Limb (tissue), 2 donors: ENCODE measurements at regions not wholly inside any gene's neighbourhood (a gene's known extent, or its start where the extent isn't known, plus 50 kb on each side); places are given as distances from the start of the nearest gene placed in this dataset.
A peak's percentile ranks its signal among the peaks of the same experiment; 100 is the strongest.

ENCODE experiments used
- DNase-seq, 2 donors: peaks; one replicate each; pipeline ENCODE4 v3.0.0-alpha.2; 2016; ENCODE audit errors: extremely low spot score in 2 of 2

GRCh38 chr16:86682219-86682904, 104.0 kb downstream of the FOXL1 start:
- DNase-seq, result no peak

- no peak for DNase-seq
Measured at GRCh38 chr16:86683441-86684194, 105.3 kb downstream of the FOXL1 start.

GRCh38 chr16:86685076-86685475, 106.7 kb downstream of the FOXL1 start:
- no peak for DNase-seq

GRCh38 chr16:86690970-86691369, 112.6 kb downstream of the FOXL1 start:
- DNase-seq, result no peak

GRCh38 chr16:86692426-86692825, 114.1 kb downstream of the FOXL1 start:
- DNase-seq, result no peak

GRCh38 chr16:86693033-86693432, 114.7 kb downstream of the FOXL1 start:
- DNase-seq, result no peak

- DNase-seq, result peak; percentile 34 to 51
Measured at GRCh38 chr16:86697715-86698114, 119.4 kb downstream of the FOXL1 start.

GRCh38 chr16:86700046-86700945, 121.9 kb downstream of the FOXL1 start:
- DNase-seq, result no peak

- DNase-seq, result no peak
Measured at GRCh38 chr16:86701286-86701975, 123.1 kb downstream of the FOXL1 start.

GRCh38 chr16:86702824-86703588, 124.7 kb downstream of the FOXL1 start:
- DNase-seq, result no peak

- DNase-seq, result no peak
Measured at GRCh38 chr16:86704516-86704915, 126.2 kb downstream of the FOXL1 start.

GRCh38 chr16:86706726-86707125, 128.4 kb downstream of the FOXL1 start:
- no peak for DNase-seq

GRCh38 chr16:86707171-86707570, 128.8 kb downstream of the FOXL1 start:
- no peak for DNase-seq

GRCh38 chr16:86707581-86707980, 129.2 kb downstream of the FOXL1 start:
- no peak for DNase-seq

GRCh38 chr16:86708431-86708830, 130.1 kb downstream of the FOXL1 start:
- DNase-seq, result no peak

- no peak for DNase-seq
Measured at GRCh38 chr16:86709103-86709502, 130.8 kb downstream of the FOXL1 start.

GRCh38 chr16:86709902-86710601, 131.7 kb downstream of the FOXL1 start:
- no peak for DNase-seq

- DNase-seq, result no peak
Measured at GRCh38 chr16:86710602-86710950, 132.2 kb downstream of the FOXL1 start.

GRCh38 chr16:86712158-86713009, 134.0 kb downstream of the FOXL1 start:
- DNase-seq, result no peak
